Adrenal gland (tissue), 5 donors: ENCODE measurements at regions not wholly inside any gene's neighbourhood (a gene's known extent, or its start where the extent isn't known, plus 50 kb on each side); places are given as distances from the start of the nearest gene placed in this dataset.

Experiments
- CTCF ChIP-seq, 6 experiments: fragments of 450-650 bp in 4 of 6; fragments of 200-600 bp in 2 of 6; sonication (generic) in 1 of 6; IDR thresholded peaks; 1 replicate in 5 of 6; 2 replicates in 1 of 6; pipeline versions ENCODE4 v1.5.1 to v1.8.0; 2016 to 2021; ENCODE audit warnings: antibody characterized with exemption in 6 of 6, mild to moderate bottlenecking in 2 of 6, moderate library complexity in 1 of 6
- POLR2A ChIP-seq, 2 donors: fragments of 450-650 bp; IDR thresholded peaks; one replicate each; pipeline ENCODE4 v1.6.1; 2017; ENCODE audit warnings: antibody characterized with exemption in 2 of 2, mild to moderate bottlenecking in 2 of 2, moderate library complexity in 1 of 2
- donor health status: DM: no; HTN: no; CAD: no.

GRCh38 chr13:40269086-40269485 lies 397.4 kb downstream of the FOXO1 start:
- TF ChIP-seq CTCF (IDR thresholded peaks at IDR 0.05) (no peak), POLR2A (IDR thresholded peaks at IDR 0.05) (no peak)
